H1 (cell line): ENCODE measurements at regions not wholly inside any gene's neighbourhood (a gene's known extent, or its start where the extent isn't known, plus 50 kb on each side); places are given as distances from the start of the nearest gene placed in this dataset.

Experiments
- CTCF ChIA-PET: fragments of 300-600 bp; sonication (Branson Sonifier 250); formaldehyde crosslinking; loops from one replicate; lab custom pipeline; 2021; ENCODE audit not compliant: partially characterized antibody; lab: Charles Lee
- POLR2A ChIA-PET: fragments of 300-600 bp; sonication (Branson Sonifier 250); formaldehyde crosslinking; loops from one replicate; lab custom pipeline; 2021; ENCODE audit warnings: inconsistent platforms; ENCODE audit not compliant: partially characterized antibody; lab: Charles Lee
- DNase-seq, 2 experiments: peaks; one replicate each; pipeline versions ENCODE4 v3.0.0 to v3.0.0-alpha.2; 2010 to 2022; ENCODE audit warnings: low spot score in 2 of 2, low read depth in 1 of 2, mixed read lengths in 1 of 2
- FAIRE-seq: peaks from 2 replicates; lab custom pipeline; 2011; peaks lifted over from hg19 to GRCh38; lab: Jason Lieb, UNC
- H2AFZ ChIP-seq: 2 replicates; pipeline ENCODE4 v1.8.1; 2012; ENCODE audit warnings: low read length, inconsistent platforms
- H2AK5ac ChIP-seq: 2 replicates; pipeline ENCODE4 v1.6.1; 2013; ENCODE audit warnings: low read depth, low read length
- H2BK120ac ChIP-seq: replicated peaks from 2 replicates; pipeline ENCODE3; 2013; ENCODE audit warnings: low read depth, low read length, inconsistent platforms
- H2BK12ac ChIP-seq: 2 replicates; pipeline ENCODE4 v1.6.1; 2013; ENCODE audit warnings: low read depth, low read length
- H2BK15ac ChIP-seq: 2 replicates; pipeline ENCODE4 v1.6.1; 2013; ENCODE audit warnings: low read length
- H2BK20ac ChIP-seq: 2 replicates; pipeline ENCODE4 v1.6.1; 2013; ENCODE audit warnings: low read length
- H2BK5ac ChIP-seq: 2 replicates; pipeline ENCODE4 v1.6.1; 2013; ENCODE audit warnings: low read depth, low read length
- H3K14ac ChIP-seq: 2 replicates; pipeline ENCODE4 v1.6.1; 2013; ENCODE audit warnings: inconsistent platforms; ENCODE audit not compliant: insufficient read length
- H3K18ac ChIP-seq: 2 replicates; pipeline ENCODE4 v1.6.1; 2013; ENCODE audit warnings: low read length; ENCODE audit errors: extremely low read depth
- H3K23ac ChIP-seq: 2 replicates; pipeline ENCODE4 v1.6.1; 2013; ENCODE audit warnings: inconsistent platforms; ENCODE audit not compliant: insufficient read length
- H3K23me2 ChIP-seq: 2 replicates; pipeline ENCODE4 v1.6.1; 2013; ENCODE audit warnings: low read depth, low read length
- H3K27ac ChIP-seq: 2 replicates; pipeline ENCODE4 v1.6.1; 2011; ENCODE audit warnings: low read depth, low read length, inconsistent platforms
- H3K27me3 ChIP-seq, 4 experiments: replicated peaks in 1 of 4; 1 replicate in 1 of 4; 2 replicates in 3 of 4; pipeline versions ENCODE4 v1.6.1 to v1.8.1; 2011 to 2013; ENCODE audit warnings: low read length in 3 of 4, mild to moderate bottlenecking in 3 of 4, inconsistent platforms in 2 of 4, mixed read lengths in 2 of 4, moderate library complexity in 1 of 4; ENCODE audit not compliant: control insufficient read depth in 3 of 4, insufficient read depth in 3 of 4; ENCODE audit errors: extremely low read depth in 1 of 4
- H3K36me3 ChIP-seq, 4 experiments: 2 replicates each; pipeline versions ENCODE4 v1.6.1 to v1.8.1; 2011 to 2013; ENCODE audit warnings: mild to moderate bottlenecking in 4 of 4, low read length in 3 of 4, moderate library complexity in 2 of 4, control low read depth in 1 of 4, inconsistent platforms in 1 of 4; ENCODE audit not compliant: insufficient read depth in 4 of 4, control insufficient read depth in 2 of 4
- H3K4ac ChIP-seq: replicated peaks from 2 replicates; pipeline ENCODE3; 2013; ENCODE audit warnings: low read length, low read depth, mixed read lengths, inconsistent platforms; ENCODE audit not compliant: insufficient read length
- H3K4me1 ChIP-seq, 4 experiments: replicated peaks in 1 of 4; 1 replicate in 1 of 4; 2 replicates in 3 of 4; pipeline versions ENCODE4 v1.6.1 to v1.8.1; 2011 to 2013; ENCODE audit warnings: low read length in 3 of 4, inconsistent platforms in 2 of 4, mixed read lengths in 1 of 4; ENCODE audit not compliant: insufficient read depth in 4 of 4, control insufficient read depth in 3 of 4
- H3K4me2 ChIP-seq, 2 experiments: 2 replicates each; pipeline versions ENCODE4 v1.6.1 to v1.8.1; 2011 to 2013; ENCODE audit warnings: low read depth in 2 of 2, low read length in 2 of 2, control low read depth in 1 of 2, inconsistent platforms in 1 of 2, mild to moderate bottlenecking in 1 of 2; ENCODE audit not compliant: insufficient read depth in 1 of 2
- H3K4me3 ChIP-seq, 4 experiments: fragments of 200-600, 300-600 bp in 1 of 4; sonication (generic), shearing (Covaris generic), sonication (Bioruptor Twin) in 1 of 4; 2 replicates each; pipeline versions ENCODE4 v1.5.1 to v1.8.1; 2011 to 2016; ENCODE audit warnings: low read length in 4 of 4, low read depth in 3 of 4, control low read depth in 2 of 4, inconsistent platforms in 2 of 4, mild to moderate bottlenecking in 2 of 4, mixed read lengths in 1 of 4, moderate library complexity in 1 of 4; ENCODE audit not compliant: insufficient read depth in 2 of 4; ENCODE audit errors: extremely low read depth in 1 of 4
- H3K56ac ChIP-seq: replicated peaks from 2 replicates; pipeline ENCODE3; 2013; ENCODE audit warnings: low read depth, mild to moderate bottlenecking, mixed read lengths, low read length, inconsistent platforms; ENCODE audit not compliant: insufficient read length
- H3K79me1 ChIP-seq: 2 replicates; pipeline ENCODE4 v1.6.1; 2013; ENCODE audit warnings: low read depth, low read length, control low read depth
- H3K79me2 ChIP-seq, 2 experiments: 2 replicates each; pipeline versions ENCODE4 v1.6.1 to v1.8.1; 2012 to 2013; ENCODE audit warnings: low read length in 2 of 2, mild to moderate bottlenecking in 2 of 2, inconsistent platforms in 1 of 2; ENCODE audit not compliant: insufficient read depth in 2 of 2, control insufficient read depth in 1 of 2
- H3K9ac ChIP-seq, 4 experiments: replicated peaks in 1 of 4; 1 replicate in 1 of 4; 2 replicates in 3 of 4; pipeline versions ENCODE4 v1.6.1 to v1.8.1; 2011 to 2013; ENCODE audit warnings: low read depth in 3 of 4, low read length in 3 of 4, control low read depth in 2 of 4, mild to moderate bottlenecking in 2 of 4, moderate library complexity in 2 of 4, inconsistent platforms in 1 of 4; ENCODE audit errors: extremely low read depth in 1 of 4
- H3K9me3 ChIP-seq, 2 experiments: 2 replicates each; pipeline versions ENCODE4 v1.6.1 to v1.8.1; 2012 to 2013; ENCODE audit warnings: mild to moderate bottlenecking in 2 of 2, moderate library complexity in 2 of 2, control low read depth in 1 of 2, inconsistent platforms in 1 of 2, low read depth in 1 of 2, low read length in 1 of 2, mixed read lengths in 1 of 2; ENCODE audit not compliant: insufficient read depth in 2 of 2
- H4K20me1 ChIP-seq, 2 experiments: replicated peaks in 1 of 2; 2 replicates each; pipeline versions ENCODE3 to v1.8.1; 2011 to 2013; ENCODE audit warnings: inconsistent platforms in 2 of 2, low read length in 2 of 2, mild to moderate bottlenecking in 1 of 2; ENCODE audit not compliant: insufficient read depth in 2 of 2, control insufficient read depth in 1 of 2
- H4K5ac ChIP-seq: 2 replicates; pipeline ENCODE4 v1.6.1; 2013; ENCODE audit warnings: low read length, low read depth, mixed read lengths, inconsistent platforms; ENCODE audit not compliant: insufficient read length
- H4K8ac ChIP-seq: 2 replicates; pipeline ENCODE4 v1.8.0; 2013; ENCODE audit warnings: mild to moderate bottlenecking, moderate library complexity, low read length, inconsistent platforms; ENCODE audit not compliant: insufficient read depth; ENCODE audit errors: extremely low read depth
- H4K91ac ChIP-seq: replicated peaks from 2 replicates; pipeline ENCODE3; 2013; ENCODE audit warnings: low read length, mixed read lengths, inconsistent platforms; ENCODE audit not compliant: insufficient read length
- BACH1 ChIP-seq: IDR thresholded peaks from 2 replicates; pipeline ENCODE4 v1.6.1; 2012; ENCODE audit warnings: low read length, improper control_type of control experiment
- BCL11A ChIP-seq, 2 experiments: IDR thresholded peaks; one replicate each; pipeline ENCODE4 v1.6.1; 2011; ENCODE audit warnings: low read depth in 2 of 2, low read length in 2 of 2, mild to moderate bottlenecking in 2 of 2
- CBX8 ChIP-seq: fragments of 300-800, 300-1000 bp; sonication (generic); IDR thresholded peaks from 2 replicates; pipeline ENCODE4 v1.7.1; 2016; ENCODE audit warnings: low read depth, low read length, borderline replicate concordance
- EZH2 ChIP-seq: fragments of 200-600 bp; sonication (generic); IDR thresholded peaks from 2 replicates; pipeline ENCODE4 v1.7.1; 2012; ENCODE audit warnings: low read depth, mild to moderate bottlenecking, moderate library complexity, low read length, inconsistent platforms; ENCODE audit not compliant: severe bottlenecking
- FOSL1 ChIP-seq: IDR thresholded peaks from 2 replicates; pipeline ENCODE4 v1.6.1; 2011; ENCODE audit warnings: mild to moderate bottlenecking, low read depth, low read length, moderate library complexity; ENCODE audit not compliant: insufficient read depth
- GTF2F1 ChIP-seq: IDR thresholded peaks from 2 replicates; pipeline ENCODE4 v1.6.1; 2012; ENCODE audit warnings: low read depth, low read length, improper control_type of control experiment, borderline replicate concordance
- KDM5A ChIP-seq: fragments of 200-600 bp; IDR thresholded peaks from 2 replicates; pipeline ENCODE4 v1.7.1; 2012; ENCODE audit warnings: mild to moderate bottlenecking, low read length, inconsistent platforms, mixed read lengths
- NRF1 ChIP-seq: IDR thresholded peaks from 2 replicates; pipeline ENCODE4 v1.6.1; 2011; ENCODE audit warnings: mild to moderate bottlenecking, low read depth, low read length, improper control_type of control experiment
- POLR2AphosphoS5 ChIP-seq: IDR thresholded peaks from 2 replicates; pipeline ENCODE4 v1.6.1; 2011; ENCODE audit warnings: low read depth, low read length
- RFX5 ChIP-seq: IDR thresholded peaks from 2 replicates; pipeline ENCODE4 v1.6.1; 2011; ENCODE audit warnings: low read depth, low read length, improper control_type of control experiment, borderline replicate concordance
- SIX5 ChIP-seq: IDR thresholded peaks from 2 replicates; pipeline ENCODE4 v1.6.1; 2011; ENCODE audit warnings: mild to moderate bottlenecking, low read depth, low read length
- SUZ12 ChIP-seq: fragments of 200-600 bp; sonication (generic); IDR thresholded peaks from 2 replicates; pipeline ENCODE4 v1.6.1; 2012; ENCODE audit warnings: mild to moderate bottlenecking, inconsistent platforms, low read length, moderate library complexity, mixed read lengths
- TAF7 ChIP-seq: optimal IDR thresholded peaks from 2 replicates; pipeline ENCODE3; 2011; ENCODE audit warnings: low read depth, mild to moderate bottlenecking, inconsistent platforms, low read length, moderate library complexity, borderline replicate concordance
- TBP ChIP-seq: IDR thresholded peaks from 2 replicates; pipeline ENCODE4 v1.6.1; 2011; ENCODE audit warnings: low read depth, low read length, improper control_type of control experiment
- ZNF274 ChIP-seq: IDR thresholded peaks from 2 replicates; pipeline ENCODE4 v1.7.0; 2012; ENCODE audit warnings: low read length, borderline replicate concordance; ENCODE audit errors: extremely low read depth

DNA sequence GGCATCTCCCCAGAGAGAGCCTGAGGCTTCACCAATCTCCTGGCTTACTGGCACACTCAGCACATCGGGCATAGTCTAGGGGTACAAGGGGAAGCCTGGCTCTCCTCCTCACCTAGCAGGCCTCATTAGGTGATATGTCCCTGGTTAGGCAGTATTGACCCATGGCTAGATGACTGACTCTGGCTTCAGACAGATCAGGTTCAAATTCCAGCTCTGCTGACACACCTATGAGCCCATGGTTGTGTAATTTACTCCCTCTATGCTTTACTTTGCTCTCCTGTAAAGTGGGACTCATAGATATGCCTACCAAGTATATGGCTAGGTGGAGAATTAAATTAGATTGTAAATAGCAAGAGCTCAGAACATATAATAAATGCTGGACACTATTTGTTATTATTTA, 157.3 kb upstream of the IRX3 start (continued):
- TF ChIP-seq ZNF274: no peak
- TF ChIP-seq, all 59 proteins: peak for 0

DNA sequence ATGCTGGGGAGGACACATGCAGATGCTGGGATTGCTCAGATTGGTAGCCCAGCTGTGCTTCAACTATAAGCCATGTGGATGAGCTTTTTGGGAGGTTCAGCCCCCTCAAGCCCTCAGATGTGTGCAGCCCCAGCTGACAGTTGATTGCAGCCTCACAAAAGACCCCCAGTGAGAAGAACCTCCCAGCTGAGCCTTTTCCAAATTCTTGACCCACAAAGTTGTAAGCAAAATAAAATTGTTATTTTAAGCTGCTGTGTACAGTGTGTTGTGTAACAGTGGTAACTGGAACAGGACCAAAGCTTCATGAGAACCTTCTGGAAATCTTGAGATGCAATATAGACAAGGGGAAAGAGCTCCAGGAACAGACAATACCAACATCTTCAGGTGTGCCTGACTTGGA, 156.8 kb upstream of the IRX3 start:
- no peak for DNase-seq
- no peak overlapping the region for H2BK15ac ChIP-seq
- H3K36me3 ChIP-seq: no peaks in the 10 kb centered on the region
- no peak overlapping the region for H3K27ac ChIP-seq
- H3K18ac ChIP-seq: no peak overlapping the region
- ChIA-PET CTCF (interaction anchor here (1.8 to 2.0 kb wide), 2 partner anchors 26 to 161 kb away, joined by 5 read pairs; no protein-coding TSS in a partner anchor), POLR2A (no interaction called here)
- H2BK120ac ChIP-seq: no peak overlapping the region
- H4K5ac ChIP-seq: no peak overlapping the region
- H3K23me2 ChIP-seq: no peaks in the 10 kb centered on the region
- no peak overlapping the region for H3K4ac ChIP-seq
- no peak overlapping the region for H3K9ac ChIP-seq
- H3K79me2 ChIP-seq: no peaks in the 10 kb centered on the region
- no peaks in the 10 kb centered on the region for H4K20me1 ChIP-seq
- no peak overlapping the region for H2BK20ac ChIP-seq
- H3K23ac ChIP-seq: no peak overlapping the region
- H3K4me2 ChIP-seq: no peak overlapping the region
- 0 out of 7 replicates have a peak, but pooled peaks cover 0 to 3% (median 1%) of the 10 kb centered on the region in 4 experiments for H3K4me1 ChIP-seq
- H3K79me1 ChIP-seq: no peaks in the 10 kb centered on the region
- no peak overlapping the region for H4K91ac ChIP-seq
- no peak overlapping the region for H3K4me3 ChIP-seq
- no peak overlapping the region for H2BK12ac ChIP-seq
- no peak for FAIRE-seq
- peaks cover 7 to 8% of the 10 kb centered on the region in 2 experiments; a peak in 2 of 4 replicates for H3K9me3 ChIP-seq
- H2AFZ ChIP-seq: no peak overlapping the region
- no peak overlapping the region for H3K14ac ChIP-seq
- H2AK5ac ChIP-seq: no peak overlapping the region
- H3K56ac ChIP-seq: no peak overlapping the region
- H4K8ac ChIP-seq: no peak overlapping the region
- no peaks in the 10 kb centered on the region; a peak in 1 of 7 replicates for H3K27me3 ChIP-seq
- no peak overlapping the region for H2BK5ac ChIP-seq
- TF ChIP-seq TBP: no peak
- TF ChIP-seq NRF1: no peak
- TF ChIP-seq EZH2: no peak
- TF ChIP-seq SIX5: no peak
- no peak for TF ChIP-seq SUZ12
- no peak for TF ChIP-seq TAF7
- TF ChIP-seq BACH1: no peak
- TF ChIP-seq RFX5: no peak
- no peak for TF ChIP-seq GTF2F1
- TF ChIP-seq CBX8: no peak
- TF ChIP-seq BCL11A (IDR thresholded peaks at IDR 0.05; ENCODE audit: low read depth in 2 of 2, low read length in 2 of 2): no peak
- no peak for TF ChIP-seq FOSL1
- TF ChIP-seq POLR2AphosphoS5: no peak
- TF ChIP-seq KDM5A: no peak
